ENCODE measurements at regions not wholly inside any gene's neighbourhood (a gene's known extent, or its start where the extent isn't known, plus 50 kb on each side); places are given as distances from the start of the nearest gene placed in this dataset.
"Not testable (repeated sequence)": the region's sequence is repeated elsewhere in the genome, so short reads cannot be mapped to it uniquely, and the experiment has no call there.

DNA sequence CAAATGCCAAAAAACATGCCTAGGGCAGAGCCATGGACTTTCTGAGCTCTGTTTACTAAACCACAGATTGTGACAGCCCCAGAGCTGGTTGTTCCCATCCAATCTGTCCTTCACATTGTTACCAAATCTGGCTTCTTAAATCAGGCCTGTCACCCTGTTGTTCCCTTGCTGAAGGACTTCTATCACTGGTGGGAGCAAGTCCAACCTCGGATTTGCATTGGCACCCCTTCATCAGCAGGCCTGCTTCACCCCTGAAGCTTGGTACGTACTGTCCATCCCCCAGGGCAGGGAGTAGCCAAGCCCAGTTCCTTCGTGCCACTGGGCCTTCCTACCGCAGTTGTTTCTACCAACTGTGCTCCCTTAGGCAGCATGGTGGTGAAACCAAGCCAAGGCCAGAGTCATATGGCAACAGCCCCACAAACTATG lies 357.3 kb upstream of the JARID2 start:
- no peaks in the 10 kb centered on the region for H3K27me3 ChIP-seq (ENCODE audit: insufficient read depth, low read length)
- H3K36me3 ChIP-seq (ENCODE audit: insufficient read depth, low read length) = no peaks in the 10 kb centered on the region
- H3K79me2 ChIP-seq (ENCODE audit: insufficient read depth, low read length) = no peaks in the 10 kb centered on the region
- no peak overlapping the region for H2AFZ ChIP-seq (ENCODE audit: low read length)
- no peak overlapping the region for H3K4me2 ChIP-seq (ENCODE audit: insufficient read depth, low read length)
- H3K4me3 ChIP-seq (ENCODE audit: insufficient read depth, low read length) = no peak overlapping the region
- H3K27ac ChIP-seq (ENCODE audit: low read depth, low read length) = no peak overlapping the region
- DNase-seq (ENCODE audit: insufficient read length, low spot score, missing footprints) = no peak
- TF ChIP-seq, protein P1, sequence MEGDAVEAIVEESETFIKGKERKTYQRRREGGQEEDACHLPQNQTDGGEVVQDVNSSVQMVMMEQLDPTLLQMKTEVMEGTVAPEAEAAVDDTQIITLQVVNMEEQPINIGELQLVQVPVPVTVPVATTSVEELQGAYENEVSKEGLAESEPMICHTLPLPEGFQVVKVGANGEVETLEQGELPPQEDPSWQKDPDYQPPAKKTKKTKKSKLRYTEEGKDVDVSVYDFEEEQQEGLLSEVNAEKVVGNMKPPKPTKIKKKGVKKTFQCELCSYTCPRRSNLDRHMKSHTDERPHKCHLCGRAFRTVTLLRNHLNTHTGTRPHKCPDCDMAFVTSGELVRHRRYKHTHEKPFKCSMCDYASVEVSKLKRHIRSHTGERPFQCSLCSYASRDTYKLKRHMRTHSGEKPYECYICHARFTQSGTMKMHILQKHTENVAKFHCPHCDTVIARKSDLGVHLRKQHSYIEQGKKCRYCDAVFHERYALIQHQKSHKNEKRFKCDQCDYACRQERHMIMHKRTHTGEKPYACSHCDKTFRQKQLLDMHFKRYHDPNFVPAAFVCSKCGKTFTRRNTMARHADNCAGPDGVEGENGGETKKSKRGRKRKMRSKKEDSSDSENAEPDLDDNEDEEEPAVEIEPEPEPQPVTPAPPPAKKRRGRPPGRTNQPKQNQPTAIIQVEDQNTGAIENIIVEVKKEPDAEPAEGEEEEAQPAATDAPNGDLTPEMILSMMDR (IDR thresholded peaks at IDR 0.05; ENCODE audit: extremely low read depth, low read depth, low read length) = no peak
- peaks cover 4% of the 10 kb centered on the region for H3K4me1 ChIP-seq (ENCODE audit: insufficient read depth, low read length)
- H4K20me1 ChIP-seq (ENCODE audit: insufficient read depth, low read length) = no peaks in the 10 kb centered on the region
- no peaks in the 10 kb centered on the region for H3K9me3 ChIP-seq (ENCODE audit: low read depth, low read length)

GRCh38 chr6:14889188-14889587 lies 356.7 kb upstream of the JARID2 start:
- no peak for DNase-seq (ENCODE audit: insufficient read length, low spot score, missing footprints)

DNA sequence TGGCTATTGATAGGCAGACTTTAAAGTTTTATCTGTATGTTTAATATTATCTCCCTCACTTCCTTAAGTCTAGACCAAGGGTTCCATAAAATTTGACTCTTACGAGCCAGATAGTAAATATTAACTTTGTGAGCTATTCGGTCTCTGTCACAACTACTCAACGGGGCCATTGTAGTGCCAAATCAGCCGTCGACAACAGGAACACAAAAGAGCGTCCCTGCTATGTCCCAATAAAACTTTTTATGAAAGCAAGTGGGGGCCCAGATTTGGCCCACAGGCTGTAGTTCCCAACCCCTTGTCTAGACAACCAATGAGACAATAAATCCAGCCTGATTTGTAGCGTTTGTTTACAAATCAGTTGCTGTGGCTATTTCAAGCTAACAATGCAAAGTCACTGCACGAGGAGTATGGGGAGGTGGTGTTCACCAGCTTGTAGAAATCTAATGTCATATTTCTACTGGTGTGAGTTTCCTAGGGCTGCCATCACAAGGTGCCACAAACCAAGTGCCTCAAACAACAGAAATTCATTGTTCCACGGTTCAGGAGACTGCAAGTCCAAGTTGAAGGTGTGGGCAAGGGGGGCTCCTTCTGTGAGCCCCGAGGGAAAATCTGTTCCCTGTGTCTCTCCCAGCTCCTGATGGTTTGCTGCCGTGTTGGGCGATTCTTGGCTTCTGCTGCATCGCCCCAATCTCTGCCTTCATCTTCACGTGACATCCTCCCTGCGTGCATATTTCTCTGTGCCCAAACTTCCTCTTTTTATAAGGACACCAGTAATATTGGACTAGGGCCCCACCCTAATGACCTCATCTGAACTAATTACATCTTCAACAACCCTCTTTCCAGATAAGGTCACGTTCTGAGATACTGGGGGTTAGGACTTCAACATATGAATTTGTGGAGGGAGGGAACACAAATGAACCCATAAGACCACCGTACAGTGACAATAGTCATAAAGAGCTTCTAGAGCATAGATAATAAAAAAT lies 356.0 kb upstream of the JARID2 start:
- H3K4me3 ChIP-seq (ENCODE audit: insufficient read depth, low read length) = no peak overlapping the region
- no peak for DNase-seq (ENCODE audit: insufficient read length, low spot score, missing footprints)
- no peak overlapping the region for H3K27ac ChIP-seq (ENCODE audit: low read depth, low read length)
- H3K79me2 ChIP-seq (ENCODE audit: insufficient read depth, low read length) = no peaks in the 10 kb centered on the region
- no peak overlapping the region for H3K4me2 ChIP-seq (ENCODE audit: insufficient read depth, low read length)
- H3K36me3 ChIP-seq (ENCODE audit: insufficient read depth, low read length) = no peaks in the 10 kb centered on the region
- H3K4me1 ChIP-seq (ENCODE audit: insufficient read depth, low read length) = peaks cover 4% of the 10 kb centered on the region
- no peaks in the 10 kb centered on the region for H3K27me3 ChIP-seq (ENCODE audit: insufficient read depth, low read length)
- no peaks in the 10 kb centered on the region for H3K9me3 ChIP-seq (ENCODE audit: low read depth, low read length)
- H4K20me1 ChIP-seq (ENCODE audit: insufficient read depth, low read length) = no peaks in the 10 kb centered on the region
- no peak overlapping the region for H2AFZ ChIP-seq (ENCODE audit: low read length)
- TF ChIP-seq, protein P1 (IDR thresholded peaks at IDR 0.05; ENCODE audit: extremely low read depth, low read depth, low read length) = no peak

More at GRCh38 chr6:14889188-14889587, 356.7 kb upstream of the JARID2 start:
- Histone ChIP-seq H4K20me1 (ENCODE audit: insufficient read depth, low read length) (no peaks in the 10 kb centered on the region), H3K4me3 (ENCODE audit: insufficient read depth, low read length) (no peak overlapping the region), H3K27ac (ENCODE audit: low read depth, low read length) (no peak overlapping the region), H3K36me3 (ENCODE audit: insufficient read depth, low read length) (no peaks in the 10 kb centered on the region), H3K9me3 (ENCODE audit: low read depth, low read length) (no peaks in the 10 kb centered on the region), H3K4me1 (ENCODE audit: insufficient read depth, low read length) (peaks cover 4% of the 10 kb centered on the region), H3K4me2 (ENCODE audit: insufficient read depth, low read length) (no peak overlapping the region), H2AFZ (ENCODE audit: low read length) (no peak overlapping the region), H3K27me3 (ENCODE audit: insufficient read depth, low read length) (no peaks in the 10 kb centered on the region), H3K79me2 (ENCODE audit: insufficient read depth, low read length) (no peaks in the 10 kb centered on the region)
- TF ChIP-seq, protein P1 (IDR thresholded peaks at IDR 0.05; ENCODE audit: extremely low read depth, low read depth, low read length) = no peak

GRCh38 chr6:14891820-14892375 lies 354.0 kb upstream of the JARID2 start:
- not testable (repeated sequence) for H4K20me1 ChIP-seq (ENCODE audit: insufficient read depth, low read length); H3K36me3 ChIP-seq (ENCODE audit: insufficient read depth, low read length); H3K27ac ChIP-seq (ENCODE audit: low read depth, low read length); H3K4me1 ChIP-seq (ENCODE audit: insufficient read depth, low read length); H3K27me3 ChIP-seq (ENCODE audit: insufficient read depth, low read length); H3K79me2 ChIP-seq (ENCODE audit: insufficient read depth, low read length); DNase-seq (ENCODE audit: insufficient read length, low spot score, missing footprints); H3K4me3 ChIP-seq (ENCODE audit: insufficient read depth, low read length); H2AFZ ChIP-seq (ENCODE audit: low read length); H3K4me2 ChIP-seq (ENCODE audit: insufficient read depth, low read length); H3K9me3 ChIP-seq (ENCODE audit: low read depth, low read length)
